ENCODE measurements at regions not wholly inside any gene's neighbourhood (a gene's known extent, or its start where the extent isn't known, plus 50 kb on each side); places are given as distances from the start of the nearest gene placed in this dataset.
A peak's percentile ranks its signal among the peaks of the same experiment; 100 is the strongest.

DNA sequence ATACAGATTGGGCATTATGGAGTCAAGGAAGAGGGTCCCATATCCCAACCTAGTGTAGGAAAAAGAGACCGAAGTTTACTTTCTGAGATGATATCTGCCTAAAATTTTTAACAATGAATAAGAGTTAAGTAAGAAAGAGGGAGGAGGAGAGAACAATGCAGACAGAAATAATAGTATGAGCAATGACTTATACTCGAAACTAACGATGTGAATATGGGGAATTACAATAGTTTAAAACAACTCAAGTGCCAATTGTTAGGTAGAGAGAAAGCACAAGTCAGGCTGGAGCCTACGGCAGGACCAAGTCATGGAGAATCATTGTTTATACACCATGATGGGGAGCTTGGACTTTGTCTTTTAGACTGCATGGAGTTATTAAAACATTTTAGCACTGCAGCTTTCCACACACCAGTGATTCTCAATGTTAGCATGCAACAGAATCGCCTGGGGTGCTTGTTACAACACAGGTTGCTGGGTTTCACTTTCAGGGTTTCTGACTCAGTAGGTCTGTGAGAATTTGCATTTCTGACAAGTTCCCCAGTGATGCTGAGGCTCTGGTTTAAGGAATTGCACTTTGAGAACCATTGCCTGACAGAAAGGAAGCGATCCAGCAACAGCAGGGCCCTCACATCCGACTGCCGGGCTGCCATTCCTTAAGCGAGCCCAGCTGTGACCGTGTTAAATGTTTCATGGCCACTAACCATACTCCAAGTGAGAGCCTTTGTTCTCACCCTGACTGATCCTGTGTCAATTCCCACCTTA lies 511.2 kb downstream of the DCDC2C start:
- TF ChIP-seq, protein P1, sequence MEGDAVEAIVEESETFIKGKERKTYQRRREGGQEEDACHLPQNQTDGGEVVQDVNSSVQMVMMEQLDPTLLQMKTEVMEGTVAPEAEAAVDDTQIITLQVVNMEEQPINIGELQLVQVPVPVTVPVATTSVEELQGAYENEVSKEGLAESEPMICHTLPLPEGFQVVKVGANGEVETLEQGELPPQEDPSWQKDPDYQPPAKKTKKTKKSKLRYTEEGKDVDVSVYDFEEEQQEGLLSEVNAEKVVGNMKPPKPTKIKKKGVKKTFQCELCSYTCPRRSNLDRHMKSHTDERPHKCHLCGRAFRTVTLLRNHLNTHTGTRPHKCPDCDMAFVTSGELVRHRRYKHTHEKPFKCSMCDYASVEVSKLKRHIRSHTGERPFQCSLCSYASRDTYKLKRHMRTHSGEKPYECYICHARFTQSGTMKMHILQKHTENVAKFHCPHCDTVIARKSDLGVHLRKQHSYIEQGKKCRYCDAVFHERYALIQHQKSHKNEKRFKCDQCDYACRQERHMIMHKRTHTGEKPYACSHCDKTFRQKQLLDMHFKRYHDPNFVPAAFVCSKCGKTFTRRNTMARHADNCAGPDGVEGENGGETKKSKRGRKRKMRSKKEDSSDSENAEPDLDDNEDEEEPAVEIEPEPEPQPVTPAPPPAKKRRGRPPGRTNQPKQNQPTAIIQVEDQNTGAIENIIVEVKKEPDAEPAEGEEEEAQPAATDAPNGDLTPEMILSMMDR (IDR thresholded peaks at IDR 0.05) = no peak
- no peak for TF ChIP-seq EZH2phosphoT487 (IDR thresholded peaks at IDR 0.05)
- TF ChIP-seq EZH2 (IDR thresholded peaks at IDR 0.05) = no peak
- DNase-seq (ENCODE audit: low spot score) = no peak
- H3K4me2 ChIP-seq = no peak overlapping the region
- H3K4me3 Mint-ChIP-seq = no peak overlapping the region
- peaks cover 20% of the 10 kb centered on the region for H3K4me1 ChIP-seq
- H3K36me3 Mint-ChIP-seq = no peaks in the 10 kb centered on the region
- H3K4me1 Mint-ChIP-seq = peaks cover 38% of the 10 kb centered on the region
- H3K9me3 Mint-ChIP-seq = peaks cover 21% of the 10 kb centered on the region
- no peaks in the 10 kb centered on the region for H3K79me2 ChIP-seq (ENCODE audit: low read depth)
- no peaks in the 10 kb centered on the region for H3K27me3 Mint-ChIP-seq (ENCODE audit: insufficient read depth, low read depth)
- no peaks in the 10 kb centered on the region for H3F3A ChIP-seq (ENCODE audit: low read depth)
- no peaks in the 10 kb centered on the region for H3K36me3 ChIP-seq
- no peaks in the 10 kb centered on the region for H4K20me1 ChIP-seq (ENCODE audit: low read depth)
- H3K9ac ChIP-seq = no peak overlapping the region
- no peaks in the 10 kb centered on the region for H3K9me3 ChIP-seq (ENCODE audit: low read depth)
- no peak overlapping the region for H3K4me3 ChIP-seq
- no peak overlapping the region for H3K27ac ChIP-seq
- no peaks in the 10 kb centered on the region for H3K27me3 ChIP-seq
- peak overlapping the region; percentile 77 for H2AFZ ChIP-seq (replicated peaks)
- peak overlapping the region; percentile 80 for H3K27ac Mint-ChIP-seq

DNA sequence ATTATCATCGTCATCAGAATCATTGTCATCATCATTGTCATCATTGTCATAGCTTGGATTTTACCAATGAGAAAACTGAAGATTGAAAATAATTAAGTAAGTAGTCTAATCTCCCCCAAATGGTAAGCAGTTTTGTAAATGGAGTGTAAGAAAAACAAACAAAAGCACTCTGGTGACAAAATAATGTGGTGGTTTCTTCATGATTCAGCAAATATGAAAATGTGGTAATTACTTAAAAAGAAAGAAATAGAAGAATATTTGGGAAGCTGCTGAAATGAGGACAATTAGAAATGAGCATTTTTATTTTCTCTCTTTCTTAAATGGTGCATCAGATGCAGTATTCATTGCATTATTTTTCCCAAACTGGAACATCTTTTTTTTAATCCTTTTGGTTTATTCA lies 514.4 kb downstream of the DCDC2C start:
- H4K20me1 ChIP-seq (ENCODE audit: low read depth) = no peaks in the 10 kb centered on the region
- H3K27me3 ChIP-seq = no peaks in the 10 kb centered on the region
- peaks cover 30% of the 10 kb centered on the region for H3K4me1 ChIP-seq
- H3K36me3 ChIP-seq = no peaks in the 10 kb centered on the region
- peak overlapping the region; percentile 18 for H2AFZ ChIP-seq (replicated peaks)
- no peak for DNase-seq (ENCODE audit: low spot score)
- TF ChIP-seq EZH2phosphoT487 (IDR thresholded peaks at IDR 0.05) = no peak
- TF ChIP-seq, protein P1 (IDR thresholded peaks at IDR 0.05) = no peak
- no peak for TF ChIP-seq EZH2 (IDR thresholded peaks at IDR 0.05)
- H3K9ac ChIP-seq = no peak overlapping the region
- peaks cover 21% of the 10 kb centered on the region for H3K9me3 Mint-ChIP-seq
- H3F3A ChIP-seq (ENCODE audit: low read depth) = no peaks in the 10 kb centered on the region
- no peak overlapping the region for H3K4me3 ChIP-seq
- H3K4me2 ChIP-seq = no peak overlapping the region
- no peaks in the 10 kb centered on the region for H3K9me3 ChIP-seq (ENCODE audit: low read depth)
- H3K4me3 Mint-ChIP-seq = no peak overlapping the region
- H3K27me3 Mint-ChIP-seq (ENCODE audit: insufficient read depth, low read depth) = peaks cover 2% of the 10 kb centered on the region
- peaks cover 4% of the 10 kb centered on the region for H3K36me3 Mint-ChIP-seq
- H3K27ac Mint-ChIP-seq = peak overlapping the region; percentile 74
- H3K27ac ChIP-seq = peak overlapping the region; percentile 33
- no peaks in the 10 kb centered on the region for H3K79me2 ChIP-seq (ENCODE audit: low read depth)
- peaks cover 55% of the 10 kb centered on the region for H3K4me1 Mint-ChIP-seq

GRCh38 chr2:4219101-4219500 lies 515.7 kb downstream of the DCDC2C start:
- Histone ChIP-seq H3K27ac (peak overlapping the region; percentile 78), H3K9me3 (ENCODE audit: low read depth) (no peaks in the 10 kb centered on the region), H3K9ac (no peak overlapping the region), H3K27me3 (no peaks in the 10 kb centered on the region), H3K36me3 (no peaks in the 10 kb centered on the region), H3F3A (ENCODE audit: low read depth) (no peaks in the 10 kb centered on the region), H4K20me1 (ENCODE audit: low read depth) (no peaks in the 10 kb centered on the region), H3K79me2 (ENCODE audit: low read depth) (no peaks in the 10 kb centered on the region), H2AFZ (replicated peaks) (no peak overlapping the region), H3K4me2 (peak overlapping the region; percentile 28), H3K4me3 (no peak overlapping the region), H3K4me1 (peaks cover 30% of the 10 kb centered on the region)
- peaks cover 18% of the 10 kb centered on the region for H3K9me3 Mint-ChIP-seq
- peak overlapping the region; percentile 96 for H3K27ac Mint-ChIP-seq
- TF ChIP-seq EZH2 (IDR thresholded peaks at IDR 0.05) (no peak), EZH2phosphoT487 (IDR thresholded peaks at IDR 0.05) (no peak)
- TF ChIP-seq, protein P1 (IDR thresholded peaks at IDR 0.05) = no peak
- DNase-seq (ENCODE audit: low spot score) = peak; percentile 23
- peaks cover 5% of the 10 kb centered on the region for H3K36me3 Mint-ChIP-seq
- peaks cover 55% of the 10 kb centered on the region for H3K4me1 Mint-ChIP-seq
- H3K4me3 Mint-ChIP-seq = peak overlapping the region; percentile 37
- H3K27me3 Mint-ChIP-seq (ENCODE audit: insufficient read depth, low read depth) = peaks cover 2% of the 10 kb centered on the region

Data from neural progenitor cell (in vitro differentiated cells).